Coronary artery (tissue), 2 donors: ENCODE measurements at regions not wholly inside any gene's neighbourhood (a gene's known extent, or its start where the extent isn't known, plus 50 kb on each side); places are given as distances from the start of the nearest gene placed in this dataset.
"Not testable (repeated sequence)": the region's sequence is repeated elsewhere in the genome, so short reads cannot be mapped to it uniquely, and the experiment has no call there.

Experiments used
- DNase-seq: peaks from one replicate; pipeline ENCODE4 v3.0.0-alpha.2; 2017; ENCODE audit warnings: low spot score
- H3K27ac ChIP-seq, 2 donors: fragments of 200-600 bp; sonication (generic); one replicate each; pipeline ENCODE4 v1.5.1; 2016 to 2019
- H3K4me3 ChIP-seq: fragments of 200-600 bp; sonication (generic); 2 replicates; pipeline ENCODE4 v1.5.1; 2016; ENCODE audit warnings: mild to moderate bottlenecking, moderate library complexity
- TF ChIP-seq, protein P1 (sequence below): fragments of 200-600 bp; sonication (generic); IDR thresholded peaks from one replicate; pipeline ENCODE4 v1.5.1; 2019; ENCODE audit warnings: antibody characterized with exemption

DNA sequence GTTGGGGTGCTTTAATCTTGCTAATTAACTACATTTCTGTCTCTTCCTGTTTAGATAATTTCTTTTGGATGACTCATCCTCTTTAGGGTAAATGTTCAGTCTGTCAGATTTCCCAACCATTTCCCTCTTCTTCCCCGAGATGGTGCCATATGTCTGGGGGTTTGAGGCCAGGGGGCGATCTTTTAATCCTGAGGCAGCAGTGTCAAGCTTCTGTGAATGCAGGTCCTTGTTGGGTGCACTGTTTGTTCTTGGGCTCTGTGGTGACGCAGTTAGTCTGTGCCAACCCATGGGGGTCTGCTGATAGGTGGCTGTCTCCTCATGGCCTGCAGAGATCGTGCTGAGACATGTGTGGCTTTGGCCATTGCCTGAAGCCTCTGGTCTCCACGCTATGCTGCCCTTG is 420.4 kb downstream of the NDFIP2 start:
- DNase-seq = no peak
- Histone ChIP-seq H3K27ac (no peak overlapping the region), H3K4me3 (no peak overlapping the region)
- TF ChIP-seq, protein P1, sequence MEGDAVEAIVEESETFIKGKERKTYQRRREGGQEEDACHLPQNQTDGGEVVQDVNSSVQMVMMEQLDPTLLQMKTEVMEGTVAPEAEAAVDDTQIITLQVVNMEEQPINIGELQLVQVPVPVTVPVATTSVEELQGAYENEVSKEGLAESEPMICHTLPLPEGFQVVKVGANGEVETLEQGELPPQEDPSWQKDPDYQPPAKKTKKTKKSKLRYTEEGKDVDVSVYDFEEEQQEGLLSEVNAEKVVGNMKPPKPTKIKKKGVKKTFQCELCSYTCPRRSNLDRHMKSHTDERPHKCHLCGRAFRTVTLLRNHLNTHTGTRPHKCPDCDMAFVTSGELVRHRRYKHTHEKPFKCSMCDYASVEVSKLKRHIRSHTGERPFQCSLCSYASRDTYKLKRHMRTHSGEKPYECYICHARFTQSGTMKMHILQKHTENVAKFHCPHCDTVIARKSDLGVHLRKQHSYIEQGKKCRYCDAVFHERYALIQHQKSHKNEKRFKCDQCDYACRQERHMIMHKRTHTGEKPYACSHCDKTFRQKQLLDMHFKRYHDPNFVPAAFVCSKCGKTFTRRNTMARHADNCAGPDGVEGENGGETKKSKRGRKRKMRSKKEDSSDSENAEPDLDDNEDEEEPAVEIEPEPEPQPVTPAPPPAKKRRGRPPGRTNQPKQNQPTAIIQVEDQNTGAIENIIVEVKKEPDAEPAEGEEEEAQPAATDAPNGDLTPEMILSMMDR = no peak

DNA sequence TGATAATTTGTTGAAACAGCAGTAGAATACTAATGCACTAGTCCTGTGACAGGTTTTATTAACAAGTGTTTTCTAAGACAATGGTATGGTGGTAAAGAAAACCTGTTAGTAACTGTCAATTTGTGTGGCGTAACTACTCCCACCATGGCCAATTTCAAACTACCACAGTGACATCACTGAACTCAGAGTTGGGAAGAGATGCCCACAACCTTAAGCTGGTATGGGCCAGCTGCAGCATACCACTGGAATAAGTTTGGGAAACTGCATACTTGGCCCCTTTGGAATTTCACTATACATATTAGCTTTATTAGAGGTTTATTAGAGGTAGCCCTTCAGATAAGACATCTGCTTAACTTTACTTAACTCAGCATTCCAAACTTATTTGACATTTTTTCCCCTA is 419.4 kb downstream of the NDFIP2 start:
- no peak for DNase-seq

DNA sequence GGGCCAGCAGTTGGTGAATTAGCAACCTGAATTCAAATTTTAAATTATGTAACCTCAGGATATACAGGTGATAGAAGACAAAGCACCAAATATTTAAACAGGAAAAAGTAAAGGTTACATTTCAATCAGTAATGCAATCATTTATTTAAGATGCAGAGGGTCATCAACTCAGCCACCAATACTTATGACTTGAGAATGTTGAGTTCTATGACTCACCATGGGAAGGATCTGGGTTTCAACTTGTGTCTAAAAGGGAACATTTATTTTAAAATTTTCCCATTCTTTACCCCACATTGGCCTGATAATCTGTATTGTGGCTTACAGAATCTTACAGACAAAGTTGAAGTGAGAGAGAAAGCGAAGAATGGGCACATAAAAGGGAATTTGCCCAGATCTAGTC is 418.0 kb downstream of the NDFIP2 start:
- H3K27ac ChIP-seq = no peak overlapping the region
- no peak overlapping the region for H3K4me3 ChIP-seq
- TF ChIP-seq, protein P1 = no peak
- no peak for DNase-seq

More for the DNA sequence above, 419.4 kb downstream of the NDFIP2 start:
- TF ChIP-seq, protein P1 = no peak
- Histone ChIP-seq H3K27ac (no peak overlapping the region), H3K4me3 (no peak overlapping the region)

DNA sequence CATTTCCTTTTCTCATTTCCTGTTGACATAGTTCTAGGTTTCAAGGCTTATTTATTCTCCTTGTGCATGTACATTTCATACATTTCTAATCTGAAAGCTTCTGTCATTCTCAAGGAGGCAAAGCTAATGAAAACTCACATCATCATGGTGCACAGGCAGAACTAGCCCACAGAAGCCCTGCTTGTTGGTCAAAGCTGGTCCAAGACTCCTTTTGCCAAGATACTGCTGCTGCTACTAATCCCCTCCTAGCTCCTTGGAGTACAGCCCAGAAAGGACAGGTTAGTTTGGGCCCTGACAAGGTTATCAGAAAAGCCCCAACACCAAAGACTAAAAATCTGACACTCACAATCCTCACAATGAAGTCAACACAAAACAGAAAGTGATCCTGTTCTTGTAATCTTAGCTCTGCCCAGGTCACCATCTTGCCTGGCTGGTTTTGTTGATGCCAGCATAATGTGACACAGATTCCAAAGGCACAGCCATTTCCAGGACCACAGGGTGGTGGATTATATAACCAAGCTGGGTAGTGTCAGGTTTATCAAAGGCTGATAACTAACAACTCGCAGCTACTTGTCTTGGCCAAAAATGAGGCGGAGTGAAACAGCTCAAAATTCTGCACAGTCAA is 417.4 kb downstream of the NDFIP2 start:
- TF ChIP-seq, protein P1 = no peak
- DNase-seq = no peak
- Histone ChIP-seq H3K27ac (no peak overlapping the region), H3K4me3 (no peak overlapping the region)

DNA sequence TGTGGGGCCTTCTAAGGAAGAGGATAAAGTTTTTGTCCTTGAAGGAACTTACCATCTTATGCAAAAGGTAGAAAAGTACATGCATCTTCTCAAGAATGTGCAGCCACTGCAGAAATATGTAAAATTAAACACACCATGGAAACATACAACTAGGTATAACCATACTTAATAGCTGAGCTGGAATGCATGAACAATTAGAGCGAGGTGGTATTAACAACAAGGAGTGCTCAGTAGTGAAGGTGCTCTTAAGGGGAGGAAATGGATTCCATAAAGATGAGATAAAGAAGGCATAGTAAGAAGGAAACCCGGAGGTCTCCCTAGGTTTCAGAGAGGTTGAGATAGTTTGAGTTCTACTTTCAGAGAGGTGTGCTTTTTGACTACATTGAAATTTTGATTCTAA is 415.9 kb downstream of the NDFIP2 start:
- Histone ChIP-seq H3K4me3 (no peak overlapping the region), H3K27ac (no peak overlapping the region)
- TF ChIP-seq, protein P1 = no peak
- no peak for DNase-seq

DNA sequence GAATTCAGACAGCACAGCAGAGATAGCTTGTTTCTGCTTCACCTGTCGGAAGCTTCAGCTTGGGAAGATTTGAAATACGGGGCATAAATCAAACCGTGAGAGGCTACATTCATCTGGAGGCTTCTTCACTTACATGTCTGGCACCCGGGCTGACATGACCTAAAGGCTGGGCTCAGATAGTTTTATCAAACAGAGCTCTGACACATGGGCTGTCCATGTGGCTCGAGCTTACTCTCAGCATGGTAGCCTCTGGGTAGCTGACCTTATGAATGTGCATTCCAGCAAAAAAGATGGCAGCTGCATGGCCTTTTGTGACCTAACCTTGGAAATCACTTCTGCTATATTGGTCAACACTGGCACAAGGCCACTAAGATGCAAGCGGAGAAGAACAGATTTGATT is 414.5 kb downstream of the NDFIP2 start:
- H3K27ac ChIP-seq = no peak overlapping the region

DNA sequence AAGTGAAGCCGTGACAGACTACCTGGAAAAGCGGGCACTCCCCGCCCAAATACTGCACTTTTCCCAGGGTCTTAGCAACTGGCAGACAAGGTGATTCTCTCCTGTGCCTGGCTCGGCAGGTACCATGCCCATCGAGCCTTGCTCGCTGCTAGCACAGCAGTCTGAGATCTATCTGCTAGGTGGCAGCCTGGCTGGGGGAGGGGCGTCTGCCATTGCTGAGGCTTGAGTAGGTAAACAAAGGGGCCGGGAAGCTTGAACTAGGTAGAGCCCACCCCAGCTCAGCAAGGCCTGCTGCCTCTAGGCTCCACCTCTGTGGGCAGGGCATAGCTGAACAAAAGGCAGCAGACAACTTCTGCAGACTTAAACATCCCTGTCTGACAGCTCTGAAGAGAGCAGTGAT is 406.3 kb downstream of the NDFIP2 start:
- not testable (repeated sequence) for H3K4me3 ChIP-seq, H3K27ac ChIP-seq, DNase-seq

More for the DNA sequence above, 414.5 kb downstream of the NDFIP2 start:
- no peak for DNase-seq
- TF ChIP-seq, protein P1 = no peak
- H3K4me3 ChIP-seq = no peak overlapping the region
